Caco-2 (cell line): ENCODE measurements at regions not wholly inside any gene's neighbourhood (a gene's known extent, or its start where the extent isn't known, plus 50 kb on each side); places are given as distances from the start of the nearest gene placed in this dataset.

Source experiments
- BruUV-seq: library from RNA; stranded (reverse); fragments of 400-500 nt; replicated peaks from 2 replicates; lab custom pipeline; 2021; lab: Mats Ljungman, UMichigan
- CTCF ChIA-PET: fragments of 300-600 bp; sonication (Branson Sonifier 250); formaldehyde crosslinking; loops from one replicate; lab custom pipeline; 2022; ENCODE audit warnings: antibody characterized with exemption; lab: Charles Lee
- POLR2A ChIA-PET: fragments of 300-600 bp; sonication (Branson Sonifier 250); formaldehyde crosslinking; loops from one replicate; lab custom pipeline; 2022; ENCODE audit warnings: antibody characterized with exemption; lab: Charles Lee
- DNase-seq, 2 experiments: peaks; one replicate each; pipeline versions ENCODE4 v3.0.0 to v3.0.0-alpha.2; 2020 to 2022
- H3K27me3 ChIP-seq: replicated peaks from 2 replicates; pipeline ENCODE4 v1.6.0; 2011; ENCODE audit warnings: low read length; ENCODE audit not compliant: control insufficient read depth, insufficient read depth
- H3K36me3 ChIP-seq: 2 replicates; pipeline ENCODE4 v1.5.1; 2011; ENCODE audit warnings: low read length; ENCODE audit not compliant: control insufficient read depth, insufficient read depth
- H3K4me1 ChIP-seq: fragments of 250-450 bp; sonication (Bioruptor Pico); 2 replicates; pipeline ENCODE4 v1.5.1; 2020; ENCODE audit warnings: mild to moderate bottlenecking
- H3K4me3 ChIP-seq: 2 replicates; pipeline ENCODE4 v1.5.1; 2011; ENCODE audit warnings: low read depth, mild to moderate bottlenecking, control low read depth, low read length
- H3K9me3 ChIP-seq: fragments of 250-450 bp; sonication (Bioruptor Pico); 2 replicates; pipeline ENCODE4 v1.5.1; 2020; ENCODE audit warnings: mild to moderate bottlenecking, moderate library complexity
- H3K27ac Mint-ChIP-seq: one replicate; pipeline ENCODE4 v1.8.0; 2022; ENCODE audit warnings: mixed read lengths; ENCODE audit not compliant: unreplicated experiment
- H3K27me3 Mint-ChIP-seq: one replicate; pipeline ENCODE4 v1.8.0; 2022; ENCODE audit warnings: mixed read lengths; ENCODE audit not compliant: insufficient read depth, unreplicated experiment
- H3K36me3 Mint-ChIP-seq: one replicate; pipeline ENCODE4 v1.8.0; 2022; ENCODE audit warnings: mild to moderate bottlenecking, mixed read lengths; ENCODE audit not compliant: insufficient read depth, unreplicated experiment
- H3K4me1 Mint-ChIP-seq: one replicate; pipeline ENCODE4 v1.8.0; 2022; ENCODE audit warnings: low read depth, mixed read lengths; ENCODE audit not compliant: unreplicated experiment
- H3K4me3 Mint-ChIP-seq: one replicate; pipeline ENCODE4 v1.8.0; 2022; ENCODE audit warnings: mild to moderate bottlenecking, moderate library complexity, mixed read lengths; ENCODE audit not compliant: unreplicated experiment
- H3K9me3 Mint-ChIP-seq: one replicate; pipeline ENCODE4 v1.8.0; 2022; ENCODE audit warnings: mixed read lengths; ENCODE audit not compliant: unreplicated experiment
- intact Hi-C: fragments of 100-400 bp; cut with micrococcal nuclease; formaldehyde crosslinking; loops from one replicate; pipeline ENCODE4 v1.10.0; 2022; ENCODE audit not compliant: unreplicated experiment
- TF ChIP-seq, protein P1 (sequence below), 2 experiments: fragments of 200-600 bp in 1 of 2; IDR thresholded peaks; 1 replicate in 1 of 2; 2 replicates in 1 of 2; pipeline versions ENCODE4 v1.5.1 to v1.8.0; 2011 to 2022; ENCODE audit warnings: antibody characterized with exemption in 1 of 2, control low read depth in 1 of 2, inconsistent platforms in 1 of 2, low read depth in 1 of 2, low read length in 1 of 2, mild to moderate bottlenecking in 1 of 2, moderate library complexity in 1 of 2; ENCODE audit not compliant: insufficient read depth in 1 of 2, severe bottlenecking in 1 of 2, unreplicated experiment in 1 of 2

DNA sequence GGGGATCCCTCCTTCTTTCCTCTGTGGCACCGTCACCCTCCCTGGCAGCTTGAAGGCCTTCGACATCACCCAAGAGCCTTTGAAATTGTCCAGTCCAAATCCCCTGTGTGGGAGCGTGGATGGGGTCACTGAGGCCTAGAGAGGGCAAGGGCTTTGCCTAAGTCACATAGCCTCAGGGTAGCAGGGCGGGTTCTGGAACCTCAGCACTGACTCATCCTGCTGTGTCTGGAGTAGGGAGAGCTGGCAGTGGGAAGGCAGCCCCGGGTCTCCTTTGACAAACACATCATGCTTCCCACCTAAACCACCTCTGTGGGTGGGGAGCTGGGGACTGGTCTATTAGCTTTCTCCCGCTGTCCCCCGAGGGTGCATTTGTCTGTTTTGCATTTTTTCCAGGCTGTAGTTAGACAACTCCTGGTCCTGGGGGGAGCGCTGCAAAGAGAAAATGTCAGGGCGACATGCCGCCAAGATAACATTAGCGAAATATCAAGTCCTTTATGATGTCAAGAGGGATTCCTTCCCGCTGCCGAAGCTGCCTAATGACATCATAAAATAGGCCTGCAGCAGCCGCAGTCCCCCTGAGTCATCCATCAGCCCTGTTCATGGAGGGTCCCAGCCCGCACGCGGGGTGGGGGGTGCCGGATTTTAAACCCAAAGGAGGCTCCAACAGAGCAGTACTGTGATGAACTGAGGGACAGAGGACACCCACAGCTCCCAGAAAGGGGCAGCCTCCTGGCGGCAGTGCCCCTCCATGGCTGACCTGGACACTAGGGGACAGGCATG is 77.0 kb upstream of the POU3F1 start:
- intact Hi-C loops, result no loop called here
- peaks cover 3% of the 10 kb centered on the region for H3K27me3 Mint-ChIP-seq
- Histone ChIP-seq H3K4me3 (no peak overlapping the region), H3K36me3 (no peaks in the 10 kb centered on the region), H3K27me3 (no peaks in the 10 kb centered on the region), H3K4me1 (no peaks in the 10 kb centered on the region), H3K9me3 (no peaks in the 10 kb centered on the region)
- BruUV-seq, result no TSS peak
- no peaks in the 10 kb centered on the region for H3K4me1 Mint-ChIP-seq
- ChIA-PET CTCF (no interaction called here), POLR2A (no interaction called here)
- H3K36me3 Mint-ChIP-seq, result peaks cover 4% of the 10 kb centered on the region
- no peak overlapping the region for H3K27ac Mint-ChIP-seq
- H3K4me3 Mint-ChIP-seq, result no peak overlapping the region
- no peaks in the 10 kb centered on the region for H3K9me3 Mint-ChIP-seq
- TF ChIP-seq, protein P1, sequence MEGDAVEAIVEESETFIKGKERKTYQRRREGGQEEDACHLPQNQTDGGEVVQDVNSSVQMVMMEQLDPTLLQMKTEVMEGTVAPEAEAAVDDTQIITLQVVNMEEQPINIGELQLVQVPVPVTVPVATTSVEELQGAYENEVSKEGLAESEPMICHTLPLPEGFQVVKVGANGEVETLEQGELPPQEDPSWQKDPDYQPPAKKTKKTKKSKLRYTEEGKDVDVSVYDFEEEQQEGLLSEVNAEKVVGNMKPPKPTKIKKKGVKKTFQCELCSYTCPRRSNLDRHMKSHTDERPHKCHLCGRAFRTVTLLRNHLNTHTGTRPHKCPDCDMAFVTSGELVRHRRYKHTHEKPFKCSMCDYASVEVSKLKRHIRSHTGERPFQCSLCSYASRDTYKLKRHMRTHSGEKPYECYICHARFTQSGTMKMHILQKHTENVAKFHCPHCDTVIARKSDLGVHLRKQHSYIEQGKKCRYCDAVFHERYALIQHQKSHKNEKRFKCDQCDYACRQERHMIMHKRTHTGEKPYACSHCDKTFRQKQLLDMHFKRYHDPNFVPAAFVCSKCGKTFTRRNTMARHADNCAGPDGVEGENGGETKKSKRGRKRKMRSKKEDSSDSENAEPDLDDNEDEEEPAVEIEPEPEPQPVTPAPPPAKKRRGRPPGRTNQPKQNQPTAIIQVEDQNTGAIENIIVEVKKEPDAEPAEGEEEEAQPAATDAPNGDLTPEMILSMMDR (IDR thresholded peaks at IDR 0.05; ENCODE audit: insufficient read depth in 1 of 2, low read depth in 1 of 2, low read length in 1 of 2, severe bottlenecking in 1 of 2, unreplicated experiment in 1 of 2), result no peak
- no peak for DNase-seq

DNA sequence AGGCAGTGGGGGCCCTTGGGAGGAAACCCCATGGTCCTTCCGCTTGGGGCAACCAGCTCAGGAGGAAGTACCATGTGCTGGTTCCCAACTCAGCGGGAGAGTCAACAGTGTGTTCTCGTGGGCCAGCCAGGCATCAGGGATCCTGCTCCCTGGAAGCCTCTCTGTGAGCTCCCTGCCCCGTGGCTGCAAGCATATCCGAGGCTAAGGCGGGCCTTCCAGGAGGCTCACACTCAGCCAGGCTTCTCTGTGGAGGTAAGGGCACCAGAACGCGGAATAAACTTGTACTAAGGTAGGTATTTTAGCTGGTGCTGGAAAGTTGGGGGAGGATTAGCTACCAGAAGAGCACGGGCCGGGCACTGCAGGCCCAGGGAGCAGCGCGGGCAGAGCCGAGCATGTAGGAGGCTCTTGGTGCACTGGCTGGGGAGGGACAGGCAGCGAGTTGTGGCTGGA is 74.7 kb upstream of the POU3F1 start:
- Histone ChIP-seq H3K4me3 (no peak overlapping the region), H3K4me1 (no peaks in the 10 kb centered on the region), H3K27me3 (no peaks in the 10 kb centered on the region), H3K36me3 (no peaks in the 10 kb centered on the region), H3K9me3 (no peaks in the 10 kb centered on the region)
- TF ChIP-seq, protein P1 (IDR thresholded peaks at IDR 0.05; ENCODE audit: insufficient read depth in 1 of 2, low read depth in 1 of 2, low read length in 1 of 2, severe bottlenecking in 1 of 2, unreplicated experiment in 1 of 2), result no peak
- H3K27me3 Mint-ChIP-seq, result peaks cover 3% of the 10 kb centered on the region
- no peak overlapping the region for H3K27ac Mint-ChIP-seq
- CTCF ChIA-PET, result no interaction called here
- POLR2A ChIA-PET, result no interaction called here
- DNase-seq, result no peak
- no peaks in the 10 kb centered on the region for H3K4me1 Mint-ChIP-seq
- H3K36me3 Mint-ChIP-seq, result peaks cover 4% of the 10 kb centered on the region
- no TSS peak for BruUV-seq
- intact Hi-C loops, result no loop called here
- H3K9me3 Mint-ChIP-seq, result no peaks in the 10 kb centered on the region
- no peak overlapping the region for H3K4me3 Mint-ChIP-seq

DNA sequence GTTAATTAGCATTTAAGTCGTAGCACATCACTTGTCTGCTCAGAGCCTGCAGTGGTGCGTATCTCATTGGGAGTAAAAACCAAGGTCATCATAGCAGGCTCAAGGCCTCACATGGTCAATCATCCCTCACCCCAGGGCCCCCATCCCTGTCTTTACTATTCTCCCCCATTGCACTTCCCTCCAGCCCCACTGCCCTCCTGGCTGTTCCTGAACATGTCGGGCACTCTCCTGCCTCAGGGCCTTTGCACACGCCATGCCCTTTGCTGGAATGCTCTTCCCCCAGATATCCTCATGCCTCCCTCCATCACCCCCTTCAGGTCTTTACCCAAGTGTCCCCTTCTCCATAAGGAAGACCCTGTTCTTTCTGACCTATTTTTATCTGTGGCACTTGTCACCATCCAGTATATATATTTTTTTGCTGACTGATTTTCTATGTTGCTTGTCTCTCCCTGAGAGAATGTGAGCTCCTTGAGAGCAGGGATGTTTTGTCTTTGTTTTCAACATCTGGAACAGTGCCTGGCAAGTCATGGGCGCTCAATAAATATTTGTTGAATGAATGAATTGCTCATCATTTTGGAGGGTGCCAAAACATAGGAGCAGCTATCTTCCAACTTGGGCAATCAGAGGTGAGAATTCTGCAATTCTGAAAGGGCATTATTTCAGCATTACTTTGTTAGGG is 74.1 kb upstream of the POU3F1 start:
- no peak for DNase-seq
- Histone ChIP-seq H3K36me3 (no peaks in the 10 kb centered on the region), H3K4me3 (no peak overlapping the region), H3K4me1 (no peaks in the 10 kb centered on the region), H3K9me3 (no peaks in the 10 kb centered on the region), H3K27me3 (no peaks in the 10 kb centered on the region)
- BruUV-seq, result no TSS peak
- Mint-ChIP-seq H3K27me3 (peaks cover 3% of the 10 kb centered on the region), H3K4me3 (no peak overlapping the region), H3K4me1 (no peaks in the 10 kb centered on the region), H3K9me3 (no peaks in the 10 kb centered on the region), H3K36me3 (peaks cover 4% of the 10 kb centered on the region), H3K27ac (no peak overlapping the region)
- intact Hi-C loops, result no loop called here
- ChIA-PET POLR2A (no interaction called here), CTCF (no interaction called here)
- TF ChIP-seq, protein P1 (IDR thresholded peaks at IDR 0.05; ENCODE audit: insufficient read depth in 1 of 2, low read depth in 1 of 2, low read length in 1 of 2, severe bottlenecking in 1 of 2, unreplicated experiment in 1 of 2), result no peak
